ENCODE measurements at regions not wholly inside any gene's neighbourhood (a gene's known extent, or its start where the extent isn't known, plus 50 kb on each side); places are given as distances from the start of the nearest gene placed in this dataset.
A peak's percentile ranks its signal among the peaks of the same experiment; 100 is the strongest.

- TF ChIP-seq E2F2 (CRISPR knock-in tag; IDR thresholded peaks at IDR 0.05; ENCODE audit: borderline replicate concordance) (no peak), ZNF343 (CRISPR knock-in tag; IDR thresholded peaks at IDR 0.05) (no peak), AGO2 (optimal IDR thresholded peaks at IDR 0.05; ENCODE audit: low read depth, low read length) (no peak), MAFK (conservative IDR thresholded peaks at IDR 0.05 in 1 of 2, IDR thresholded peaks at IDR 0.05 in 1 of 2; ENCODE audit: low read length in 2 of 2) (0 out of 4 replicates have a peak, but pooled peaks have one; percentile 13 to 38), ZNF121 (CRISPR knock-in tag; IDR thresholded peaks at IDR 0.05) (no peak), ZSCAN31 (CRISPR knock-in tag; IDR thresholded peaks at IDR 0.05; ENCODE audit: low read depth) (no peak), ZBTB2 (CRISPR knock-in tag; IDR thresholded peaks at IDR 0.05; ENCODE audit: low read depth) (no peak), MED13 (CRISPR knock-in tag; IDR thresholded peaks at IDR 0.05) (no peak), ATAD3A (CRISPR knock-in tag; IDR thresholded peaks at IDR 0.05) (no peak), POLR2AphosphoS2 (IDR thresholded peaks at IDR 0.05; ENCODE audit: low read depth, low read length) (no peak)
These were observed 101.2 kb downstream of the ZNF674 start (continued) for GRCh38 chrX:46444011-46444410.

- DNase-seq (ENCODE audit: low spot score) = no peak
- no peak overlapping the region for H3K4me2 ChIP-seq (ENCODE audit: low read depth, low read length)
- no peaks in the 10 kb centered on the region for H3K9me3 ChIP-seq (ENCODE audit: low read length)
- H4K20me1 ChIP-seq (ENCODE audit: insufficient read depth, low read length) = no peaks in the 10 kb centered on the region
- TF ChIP-seq ZSCAN20 (CRISPR knock-in tag; IDR thresholded peaks at IDR 0.05; ENCODE audit: borderline replicate concordance) = no peak
- TF ChIP-seq ZNF143 (CRISPR knock-in tag; IDR thresholded peaks at IDR 0.05) = no peak
- no peak for TF ChIP-seq PLRG1 (conservative IDR thresholded peaks at IDR 0.05)
- no peak for TF ChIP-seq KLF16 (CRISPR knock-in tag; IDR thresholded peaks at IDR 0.05)
- no peak for TF ChIP-seq ZNF337 (CRISPR knock-in tag; IDR thresholded peaks at IDR 0.05; ENCODE audit: borderline replicate concordance, low read depth)
- H3K79me2 ChIP-seq (ENCODE audit: insufficient read depth, low read length) = no peaks in the 10 kb centered on the region
- H3K27me3 ChIP-seq (ENCODE audit: control insufficient read depth in 1 of 2, insufficient read depth in 2 of 2, low read length in 2 of 2) = no peaks in the 10 kb centered on the region; a peak in 1 of 5 replicates
- intact Hi-C loops (cut with micrococcal nuclease; ENCODE audit: unreplicated experiment) (no loop called here), in situ Hi-C loops (cut with HindIII; ENCODE audit: extremely low pct_ligation_motif_present, low pct_unique_long_range_greater_than_20kb) (no loop called here)
- no peak for FAIRE-seq
- ATAC-seq = no peak
- no peaks in the 10 kb centered on the region for H3K4me1 ChIP-seq (ENCODE audit: insufficient read depth, low read length)
- no peak overlapping the region for H2AFZ ChIP-seq (ENCODE audit: low read length)
- no peak overlapping the region for H3K9ac ChIP-seq (ENCODE audit: insufficient read depth, low read depth, low read length)
- no peak overlapping the region for H3K4me3 ChIP-seq (replicated peaks in 1 of 3; ENCODE audit: insufficient read depth in 1 of 3, low read depth in 2 of 3, low read length in 3 of 3)
- H3K36me3 ChIP-seq (replicated peaks in 1 of 2; ENCODE audit: control insufficient read depth in 1 of 2, insufficient read depth in 2 of 2, low read length in 2 of 2) = no peaks in the 10 kb centered on the region
- ChIA-PET CTCF (ENCODE audit: low intra/inter-chr PET ratio, low total read pairs) (no interaction called here), POLR2A (no interaction called here)
- no peak overlapping the region for H3K27ac ChIP-seq (ENCODE audit: extremely low read length, insufficient read depth, low read length)
- BruUV-seq (replicated peaks) = no TSS peak
These were observed 108.5 kb downstream of the ZNF674 start for GRCh38 chrX:46436744-46437143.
